Testis (tissue), 2 donors: ENCODE measurements at regions not wholly inside any gene's neighbourhood (a gene's known extent, or its start where the extent isn't known, plus 50 kb on each side); places are given as distances from the start of the nearest gene placed in this dataset.
A peak's percentile ranks its signal among the peaks of the same experiment; 100 is the strongest.

ENCODE experiments used
- DNase-seq: peaks from one replicate; pipeline ENCODE4 v3.0.0-alpha.2; 2019
- H3K27ac ChIP-seq, 2 donors: fragments of 200-600 bp; sonication (generic); one replicate each; pipeline ENCODE4 v1.5.1; 2019
- H3K27me3 ChIP-seq: fragments of 200-600 bp; sonication (generic); one replicate; pipeline ENCODE4 v1.5.1; 2019
- H3K36me3 ChIP-seq: fragments of 200-600 bp; sonication (generic); one replicate; pipeline ENCODE4 v1.5.1; 2017; ENCODE audit warnings: low read depth; ENCODE audit errors: missing control alignments
- H3K4me1 ChIP-seq: fragments of 200-600 bp; sonication (generic); one replicate; pipeline ENCODE4 v1.5.1; 2019
- H3K4me3 ChIP-seq, 2 donors: fragments of 200-600 bp; sonication (generic); one replicate each; pipeline ENCODE4 v1.5.1; 2017 to 2019
- H3K9me3 ChIP-seq: fragments of 200-600 bp; sonication (generic); one replicate; pipeline ENCODE4 v1.5.1; 2017
- CTCF ChIP-seq, 3 experiments: fragments of 450-650 bp in 2 of 3; fragments of 200-600 bp in 1 of 3; sonication (generic) in 1 of 3; IDR thresholded peaks; one replicate each; pipeline ENCODE4 v1.5.1; 2016 to 2019; ENCODE audit warnings: antibody characterized with exemption in 3 of 3, mild to moderate bottlenecking in 2 of 3, moderate library complexity in 1 of 3
- POLR2A ChIP-seq: fragments of 450-650 bp; IDR thresholded peaks from one replicate; pipeline ENCODE4 v1.6.1; 2017; ENCODE audit warnings: antibody characterized with exemption, mild to moderate bottlenecking, moderate library complexity
- WGBS, 2 donors: methylation state at CpG; one replicate each; pipeline ENCODE4 v1.1.5; 2018; 5-methylcytosine and 5-hydroxymethylcytosine counted together
- intact Hi-C: fragments of 100-400 bp; cut with DNase I; formaldehyde crosslinking; loops from one replicate; pipeline ENCODE4 v1.15.1; 2023; ENCODE audit warnings: low total_unique reads

- DNase-seq = no peak
- peaks cover 13% of the 10 kb centered on the region for H3K4me1 ChIP-seq
- 75 to 87% methylated on average over 4 to 6 of the region's 6 CpGs for WGBS, 2 donors
- intact Hi-C loops = no loop called here
- no peak overlapping the region for H3K27ac ChIP-seq
- H3K27me3 ChIP-seq = no peaks in the 10 kb centered on the region
- H3K36me3 ChIP-seq = no peaks in the 10 kb centered on the region
- no peak overlapping the region for H3K4me3 ChIP-seq
- no peaks in the 10 kb centered on the region for H3K9me3 ChIP-seq
- TF ChIP-seq CTCF (IDR thresholded peaks at IDR 0.05) = no peak
- no peak for TF ChIP-seq POLR2A
Observed at GRCh38 chr10:128852902-128853301, 614.1 kb upstream of the MGMT start.

DNA sequence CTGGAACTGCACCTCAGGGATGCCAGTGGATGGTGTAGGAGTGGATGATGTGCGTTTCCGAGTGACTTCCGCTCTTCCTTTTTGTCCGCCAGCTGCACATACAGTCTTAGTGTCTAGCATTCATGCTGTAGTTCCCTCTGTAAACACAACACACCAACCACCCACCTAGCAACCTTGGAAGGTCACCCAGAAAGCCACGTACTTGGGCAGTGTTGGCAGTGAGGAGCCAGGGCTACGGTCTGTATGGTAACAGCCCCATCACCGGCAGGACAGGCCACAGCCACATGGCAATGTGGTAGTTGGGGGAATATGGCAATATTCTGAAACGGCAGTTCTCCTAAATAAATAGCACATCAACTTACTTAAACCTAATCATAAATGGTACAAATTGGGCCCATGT lies 613.5 kb upstream of the MGMT start:
- Histone ChIP-seq H3K27me3 (no peaks in the 10 kb centered on the region), H3K4me1 (peaks cover 13% of the 10 kb centered on the region), H3K9me3 (no peaks in the 10 kb centered on the region), H3K27ac (no peak overlapping the region), H3K36me3 (no peaks in the 10 kb centered on the region), H3K4me3 (no peak overlapping the region)
- TF ChIP-seq POLR2A (no peak), CTCF (IDR thresholded peaks at IDR 0.05) (no peak)
- intact Hi-C loops = no loop called here
- no peak for DNase-seq
- 88 to 95% methylated on average over 8 of the region's 8 CpGs for WGBS, 2 donors

- TF ChIP-seq CTCF (IDR thresholded peaks at IDR 0.05) (no peak), POLR2A (no peak)
- intact Hi-C loops = no loop called here
- Histone ChIP-seq H3K27me3 (no peaks in the 10 kb centered on the region), H3K9me3 (no peaks in the 10 kb centered on the region), H3K27ac (peak overlapping the region in 1 of 2 donors; percentile 4), H3K4me1 (peaks cover 13% of the 10 kb centered on the region), H3K36me3 (no peaks in the 10 kb centered on the region), H3K4me3 (no peak overlapping the region)
- no peak for DNase-seq
- WGBS, 2 donors = 92 to 97% methylated on average over 1 of the region's 1 CpG
Observed at GRCh38 chr10:128854204-128854603, 612.8 kb upstream of the MGMT start.

DNA sequence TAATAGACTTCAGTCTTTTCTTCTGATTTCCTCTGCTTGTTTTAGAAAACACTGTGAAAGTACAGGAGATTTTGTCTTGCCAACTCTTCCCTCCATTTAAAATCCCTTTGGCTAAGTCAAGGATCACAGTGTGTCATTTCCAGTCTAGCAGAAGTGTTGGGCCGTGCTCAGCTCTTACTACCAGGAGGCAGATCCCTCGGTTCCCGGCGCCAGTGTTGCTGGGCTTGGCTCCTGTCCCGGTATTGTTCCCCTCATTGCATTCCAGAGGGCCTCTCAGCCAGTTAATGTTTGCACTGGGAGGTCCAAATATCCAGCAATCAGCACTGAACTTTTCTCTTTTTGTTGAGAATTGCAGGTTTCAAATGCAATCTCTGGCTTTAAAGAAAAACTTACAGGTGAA lies 612.1 kb upstream of the MGMT start:
- Histone ChIP-seq H3K4me3 (no peak overlapping the region), H3K27ac (peak overlapping the region in 1 of 2 donors; percentile 4), H3K4me1 (peaks cover 13% of the 10 kb centered on the region), H3K9me3 (no peaks in the 10 kb centered on the region), H3K27me3 (no peaks in the 10 kb centered on the region), H3K36me3 (no peaks in the 10 kb centered on the region)
- DNase-seq = peak; percentile 90
- intact Hi-C loops = no loop called here
- WGBS, 2 donors = 9 to 34% methylated on average over 5 of the region's 5 CpGs
- TF ChIP-seq CTCF (IDR thresholded peaks at IDR 0.05) = no peak
- no peak for TF ChIP-seq POLR2A

- Histone ChIP-seq H3K36me3 (no peaks in the 10 kb centered on the region), H3K9me3 (no peaks in the 10 kb centered on the region), H3K4me3 (no peak overlapping the region), H3K4me1 (peaks cover 13% of the 10 kb centered on the region), H3K27ac (no peak overlapping the region), H3K27me3 (no peaks in the 10 kb centered on the region)
- TF ChIP-seq CTCF (IDR thresholded peaks at IDR 0.05) (no peak), POLR2A (no peak)
- WGBS, 2 donors = 69 to 74% methylated on average over 14 of the region's 14 CpGs
- intact Hi-C loops = no loop called here
- no peak for DNase-seq
Observed at GRCh38 chr10:128855618-128856428, 611.2 kb upstream of the MGMT start.
